Dendritic cell treated with granulocyte-macrophage colony-stimulating factor and Interleukin-4, amounts not matched to agents 40 ng/mL and 50 ng/mL, for 4 days (primary cell): ENCODE measurements at regions not wholly inside any gene's neighbourhood (a gene's known extent, or its start where the extent isn't known, plus 50 kb on each side); places are given as distances from the start of the nearest gene placed in this dataset.

Experiments used
- H3K27ac Mint-ChIP-seq: one replicate; pipeline ENCODE4 v1.8.0; 2022; ENCODE audit warnings: mild to moderate bottlenecking, mixed read lengths
- H3K27me3 Mint-ChIP-seq: one replicate; pipeline ENCODE4 v1.8.0; 2022; ENCODE audit warnings: mild to moderate bottlenecking, mixed read lengths
- H3K36me3 Mint-ChIP-seq: one replicate; pipeline ENCODE4 v1.8.0; 2022; ENCODE audit warnings: low read depth, mixed read lengths
- H3K4me1 Mint-ChIP-seq: one replicate; pipeline ENCODE4 v1.8.0; 2022; ENCODE audit warnings: low read depth, mixed read lengths
- H3K4me3 Mint-ChIP-seq: one replicate; pipeline ENCODE4 v1.8.0; 2022; ENCODE audit warnings: mild to moderate bottlenecking, moderate library complexity, mixed read lengths
- H3K9me3 Mint-ChIP-seq: one replicate; pipeline ENCODE4 v1.8.0; 2022; ENCODE audit warnings: mixed read lengths
- intact Hi-C: fragments of 100-400 bp; cut with micrococcal nuclease; formaldehyde crosslinking; loops from one replicate; pipeline ENCODE4 v1.15.0; 2022

DNA sequence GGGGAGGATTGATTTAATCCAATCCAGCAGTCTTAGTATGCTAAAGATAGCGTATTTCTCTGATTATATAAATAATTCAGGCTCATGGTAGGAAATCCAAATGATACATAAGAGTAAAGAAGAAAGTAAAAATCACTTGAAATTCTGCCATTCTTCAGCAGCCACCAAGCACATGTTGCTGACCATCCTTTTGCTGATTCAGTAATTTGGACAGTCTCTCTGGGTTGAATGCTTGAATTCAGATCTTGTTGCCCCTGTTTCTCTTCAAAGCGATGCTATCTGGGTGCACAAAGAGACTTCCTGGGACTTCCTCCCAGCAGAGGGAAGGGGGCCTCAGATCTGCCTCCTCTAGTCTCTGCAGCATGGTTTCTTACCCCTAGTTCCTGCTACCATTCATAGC, 609.1 kb downstream of the UTRN start:
- intact Hi-C loops: no loop called here
- no peak overlapping the region for H3K4me3 Mint-ChIP-seq
- H3K36me3 Mint-ChIP-seq: no peaks in the 10 kb centered on the region
- no peaks in the 10 kb centered on the region for H3K9me3 Mint-ChIP-seq
- H3K4me1 Mint-ChIP-seq: no peaks in the 10 kb centered on the region
- H3K27me3 Mint-ChIP-seq: no peaks in the 10 kb centered on the region
- H3K27ac Mint-ChIP-seq: no peak overlapping the region

DNA sequence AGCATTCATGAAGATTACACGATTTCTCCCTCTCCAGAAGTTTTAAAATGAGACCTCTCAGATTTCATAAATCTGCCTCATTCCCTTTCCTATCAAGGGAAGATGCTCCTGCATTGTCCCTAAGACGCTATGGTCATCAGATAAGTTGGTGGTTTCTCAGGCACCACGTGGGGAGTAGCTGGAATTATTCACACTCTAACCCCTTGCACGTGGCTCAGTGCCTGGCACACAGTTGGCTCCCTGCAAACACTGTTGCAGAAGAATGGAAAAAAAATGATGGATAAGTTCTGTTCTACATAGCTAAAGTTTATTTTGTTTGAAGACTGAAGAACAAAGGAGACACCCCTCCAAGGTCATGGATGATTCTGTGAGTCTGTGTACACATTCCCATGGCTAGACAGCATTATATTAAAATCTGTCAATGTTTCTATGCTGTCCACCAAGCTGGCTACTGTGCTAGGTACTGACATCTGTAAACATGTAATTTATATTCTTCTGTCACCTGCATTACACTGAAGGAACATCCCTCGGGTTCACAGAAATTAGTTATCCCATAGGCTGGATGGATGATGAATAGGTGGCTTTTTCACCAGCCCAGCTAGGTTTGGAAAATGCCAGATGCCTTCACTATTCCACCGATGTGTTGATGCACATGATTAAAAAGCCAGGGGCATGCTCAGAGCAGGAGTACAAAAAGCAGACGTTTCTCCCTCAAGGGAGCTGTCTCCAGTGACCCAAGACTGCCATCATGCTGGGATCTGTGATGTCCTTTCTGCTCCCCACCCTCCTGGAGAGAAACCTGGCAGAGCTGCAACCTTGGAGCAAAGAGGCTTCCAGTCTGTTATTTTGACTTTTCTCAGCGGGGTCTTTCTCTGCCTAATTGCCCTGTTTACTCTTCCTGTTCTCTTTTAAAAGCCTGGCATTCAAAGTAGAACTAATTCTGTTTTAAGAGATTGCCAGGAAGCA, 610.5 kb downstream of the UTRN start:
- Mint-ChIP-seq H3K27me3 (no peaks in the 10 kb centered on the region), H3K9me3 (no peaks in the 10 kb centered on the region), H3K27ac (no peak overlapping the region), H3K4me1 (no peaks in the 10 kb centered on the region), H3K4me3 (no peak overlapping the region), H3K36me3 (no peaks in the 10 kb centered on the region)
- intact Hi-C loops: no loop called here

DNA sequence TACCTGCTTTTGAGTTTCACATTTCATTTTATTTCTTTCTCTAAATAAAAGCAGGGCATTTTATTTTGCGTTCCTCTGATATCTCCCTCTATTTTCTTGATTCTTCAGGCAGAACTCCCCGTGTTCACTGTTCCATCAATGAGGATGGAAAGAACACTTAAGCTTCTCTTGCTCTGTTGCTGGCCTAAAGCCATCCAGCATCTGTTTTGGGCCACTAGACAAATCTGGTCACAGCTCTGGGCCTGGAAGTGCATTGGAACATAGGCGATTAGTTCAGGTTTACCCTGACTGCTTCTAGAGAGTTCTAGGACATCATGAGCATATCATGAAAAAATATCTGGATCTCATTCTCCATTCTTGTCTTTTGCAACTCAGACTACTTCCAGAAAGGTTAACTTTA, 611.2 kb downstream of the UTRN start:
- H3K4me3 Mint-ChIP-seq: no peak overlapping the region
- no peaks in the 10 kb centered on the region for H3K9me3 Mint-ChIP-seq
- no peaks in the 10 kb centered on the region for H3K4me1 Mint-ChIP-seq
- H3K27me3 Mint-ChIP-seq: no peaks in the 10 kb centered on the region
- no peak overlapping the region for H3K27ac Mint-ChIP-seq
- intact Hi-C loops: no loop called here
- H3K36me3 Mint-ChIP-seq: no peaks in the 10 kb centered on the region

DNA sequence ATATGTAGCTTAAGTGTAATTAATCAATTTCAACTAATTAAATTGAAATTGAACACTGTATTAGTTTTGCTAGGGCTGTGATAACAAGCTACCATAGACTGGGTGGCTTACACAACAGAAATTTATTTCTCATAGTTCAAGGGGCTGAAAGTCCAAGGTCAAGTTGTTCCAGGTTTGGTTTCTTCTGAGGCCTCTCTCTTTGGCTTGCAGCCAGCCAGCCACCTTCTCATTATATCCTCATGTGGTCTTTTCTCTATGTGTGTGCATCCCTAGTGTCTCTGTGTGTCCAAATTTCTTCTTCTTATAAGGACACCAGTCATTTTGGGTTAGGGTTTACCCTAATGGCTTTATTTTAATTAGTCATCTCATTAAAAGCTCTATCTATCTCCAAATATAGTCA, 611.7 kb downstream of the UTRN start:
- H3K4me1 Mint-ChIP-seq: no peaks in the 10 kb centered on the region
- H3K27me3 Mint-ChIP-seq: no peaks in the 10 kb centered on the region
- H3K9me3 Mint-ChIP-seq: peaks cover 2% of the 10 kb centered on the region
- no peak overlapping the region for H3K4me3 Mint-ChIP-seq
- no peaks in the 10 kb centered on the region for H3K36me3 Mint-ChIP-seq
- no peak overlapping the region for H3K27ac Mint-ChIP-seq
- intact Hi-C loops: no loop called here

DNA sequence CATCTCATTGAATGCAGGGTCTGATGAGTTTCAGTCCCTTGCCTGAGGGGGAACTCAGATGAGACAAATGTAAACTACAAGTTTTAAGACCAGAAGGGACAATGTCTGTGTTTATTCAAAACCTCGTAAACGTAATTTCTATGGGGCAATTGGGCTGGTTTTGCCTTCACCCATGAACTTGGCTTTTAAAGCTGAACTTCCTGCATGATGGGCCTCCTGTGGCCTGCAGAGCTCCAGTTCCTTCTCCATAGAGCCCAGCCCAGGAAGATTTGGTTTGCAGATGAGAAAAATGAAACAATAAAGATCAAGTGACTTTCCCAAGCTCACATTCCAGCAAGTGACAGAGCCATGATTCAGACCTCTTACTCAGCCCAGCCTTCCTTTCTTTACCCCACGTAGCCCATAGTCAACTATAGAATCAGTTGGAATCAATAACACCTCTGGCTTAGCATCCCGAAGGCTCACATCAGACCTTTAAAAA, 612.3 kb downstream of the UTRN start:
- Mint-ChIP-seq H3K27ac (no peak overlapping the region), H3K4me1 (no peaks in the 10 kb centered on the region), H3K36me3 (no peaks in the 10 kb centered on the region), H3K4me3 (no peak overlapping the region), H3K27me3 (no peaks in the 10 kb centered on the region), H3K9me3 (peaks cover 8% of the 10 kb centered on the region)
- intact Hi-C loops: no loop called here

DNA sequence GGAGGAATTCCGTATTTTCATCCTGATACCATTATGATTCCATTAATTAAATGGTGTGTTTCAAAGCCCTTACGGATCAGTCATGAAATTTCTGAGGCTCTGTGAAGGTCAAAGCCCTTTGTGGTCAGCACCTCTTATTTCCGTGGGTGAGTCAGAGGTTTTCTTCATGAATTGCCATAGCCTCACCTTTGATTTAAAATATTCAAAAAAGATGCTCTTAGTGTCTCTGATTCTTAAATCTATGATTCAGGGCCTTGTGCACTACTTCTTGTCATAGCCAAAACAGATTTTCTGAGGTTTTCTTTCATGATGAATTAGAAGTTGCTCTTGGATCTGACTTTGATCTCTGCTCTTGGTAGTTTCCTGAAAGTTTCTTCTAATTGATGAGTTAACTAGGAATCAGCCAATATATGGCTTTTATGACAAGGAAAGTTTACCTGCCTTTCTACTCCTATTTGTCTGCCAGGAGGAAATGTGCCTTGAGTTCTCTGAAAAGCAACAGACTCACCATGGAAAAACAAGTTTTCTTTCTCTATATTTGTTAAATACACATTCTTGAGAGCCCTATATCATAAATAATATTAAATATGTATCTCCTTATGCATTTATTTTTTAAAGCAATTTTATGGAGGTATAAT, 613.0 kb downstream of the UTRN start:
- no peaks in the 10 kb centered on the region for H3K4me1 Mint-ChIP-seq
- no peaks in the 10 kb centered on the region for H3K27me3 Mint-ChIP-seq

DNA sequence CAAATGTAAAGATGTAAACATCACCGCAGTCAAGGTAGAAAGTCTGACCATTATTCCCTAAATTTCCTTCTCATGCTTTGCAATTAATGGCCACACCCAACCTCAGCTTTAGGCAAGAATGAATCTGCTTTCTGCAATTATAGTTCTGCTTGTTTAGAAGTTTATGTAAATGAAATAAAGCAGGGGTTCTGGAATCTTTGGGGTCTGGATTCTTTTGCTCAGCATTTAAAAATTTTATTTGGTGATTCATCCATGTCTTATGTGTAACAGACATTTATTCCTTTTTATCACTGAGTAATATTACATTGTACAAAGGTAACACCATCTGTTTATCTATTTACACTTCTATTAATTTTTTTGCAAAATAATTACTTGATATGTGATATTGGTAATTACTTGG, 613.6 kb downstream of the UTRN start:
- no peaks in the 10 kb centered on the region for H3K27me3 Mint-ChIP-seq
- H3K36me3 Mint-ChIP-seq: no peaks in the 10 kb centered on the region
- H3K4me3 Mint-ChIP-seq: no peak overlapping the region
- H3K27ac Mint-ChIP-seq: no peak overlapping the region
- peaks cover 19% of the 10 kb centered on the region for H3K9me3 Mint-ChIP-seq
- intact Hi-C loops: no loop called here
- no peaks in the 10 kb centered on the region for H3K4me1 Mint-ChIP-seq

More for the DNA sequence above, 613.0 kb downstream of the UTRN start:
- H3K4me3 Mint-ChIP-seq: no peak overlapping the region
- H3K36me3 Mint-ChIP-seq: no peaks in the 10 kb centered on the region
- no peak overlapping the region for H3K27ac Mint-ChIP-seq
- H3K9me3 Mint-ChIP-seq: peaks cover 15% of the 10 kb centered on the region
- intact Hi-C loops: no loop called here

DNA sequence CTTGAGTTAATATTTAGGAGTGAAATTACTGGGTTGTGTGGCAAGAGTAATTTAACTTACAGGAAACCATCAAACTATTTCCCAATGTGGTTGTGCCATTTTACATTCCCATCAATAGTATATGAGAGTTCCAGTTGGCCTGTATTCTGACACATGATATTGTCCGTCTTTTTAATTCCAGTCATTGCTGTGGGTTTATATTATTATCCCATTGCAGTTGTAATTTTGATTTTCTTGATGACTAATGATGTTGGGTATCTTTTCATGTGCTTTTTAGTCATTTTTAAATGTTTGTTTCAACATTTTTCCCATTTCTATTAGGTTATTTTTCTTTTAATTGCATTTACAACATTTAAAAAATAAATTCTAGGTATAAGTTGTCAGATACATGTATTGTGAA, 614.0 kb downstream of the UTRN start:
- H3K4me1 Mint-ChIP-seq: no peaks in the 10 kb centered on the region
- H3K4me3 Mint-ChIP-seq: no peak overlapping the region
- H3K27me3 Mint-ChIP-seq: no peaks in the 10 kb centered on the region
- no peaks in the 10 kb centered on the region for H3K36me3 Mint-ChIP-seq
- peaks cover 19% of the 10 kb centered on the region for H3K9me3 Mint-ChIP-seq
- intact Hi-C loops: no loop called here
- H3K27ac Mint-ChIP-seq: no peak overlapping the region

DNA sequence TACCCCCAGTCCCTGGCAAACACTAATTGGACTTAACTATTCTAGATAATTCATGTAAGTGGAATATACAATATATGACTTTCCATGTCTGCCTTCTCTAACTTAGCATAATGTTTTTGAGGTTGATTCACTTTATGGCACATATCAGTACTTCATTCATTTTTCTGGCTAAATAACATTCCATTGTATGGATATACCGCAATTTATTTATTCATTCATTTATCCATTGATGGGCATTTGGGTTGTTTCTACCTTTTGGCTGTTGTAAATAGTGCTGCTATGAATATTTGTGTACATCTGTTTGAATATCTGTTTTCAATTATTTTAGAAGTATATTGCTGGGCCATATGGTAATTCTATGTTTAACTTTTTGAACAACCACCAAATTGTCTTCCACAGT, 616.3 kb downstream of the UTRN start:
- Mint-ChIP-seq H3K27ac (no peak overlapping the region), H3K27me3 (no peaks in the 10 kb centered on the region), H3K4me1 (no peaks in the 10 kb centered on the region), H3K4me3 (no peak overlapping the region), H3K36me3 (no peaks in the 10 kb centered on the region), H3K9me3 (peaks cover 19% of the 10 kb centered on the region)
- intact Hi-C loops: no loop called here

DNA sequence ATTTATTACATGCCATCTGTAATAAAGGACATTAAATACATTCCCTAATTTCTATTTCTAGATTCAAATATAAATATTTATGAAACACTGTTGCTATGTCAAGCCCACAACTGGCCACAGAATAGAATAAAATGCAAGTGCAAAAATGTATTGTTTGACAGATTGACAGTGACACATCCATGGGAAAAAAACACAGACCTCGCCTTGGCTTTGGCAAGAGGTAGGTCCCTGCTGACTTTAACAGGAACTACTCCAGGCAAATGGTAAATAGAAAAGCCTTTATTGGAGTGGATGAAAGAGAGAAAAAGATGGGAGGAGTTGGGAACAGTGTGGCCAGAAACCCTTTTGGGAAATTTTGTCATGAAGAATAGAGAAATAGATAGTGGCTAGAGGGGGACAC, 622.9 kb downstream of the UTRN start:
- Mint-ChIP-seq H3K9me3 (peaks cover 6% of the 10 kb centered on the region), H3K36me3 (no peaks in the 10 kb centered on the region), H3K4me3 (no peak overlapping the region), H3K4me1 (no peaks in the 10 kb centered on the region), H3K27ac (no peak overlapping the region), H3K27me3 (no peaks in the 10 kb centered on the region)
- intact Hi-C loops: no loop called here

DNA sequence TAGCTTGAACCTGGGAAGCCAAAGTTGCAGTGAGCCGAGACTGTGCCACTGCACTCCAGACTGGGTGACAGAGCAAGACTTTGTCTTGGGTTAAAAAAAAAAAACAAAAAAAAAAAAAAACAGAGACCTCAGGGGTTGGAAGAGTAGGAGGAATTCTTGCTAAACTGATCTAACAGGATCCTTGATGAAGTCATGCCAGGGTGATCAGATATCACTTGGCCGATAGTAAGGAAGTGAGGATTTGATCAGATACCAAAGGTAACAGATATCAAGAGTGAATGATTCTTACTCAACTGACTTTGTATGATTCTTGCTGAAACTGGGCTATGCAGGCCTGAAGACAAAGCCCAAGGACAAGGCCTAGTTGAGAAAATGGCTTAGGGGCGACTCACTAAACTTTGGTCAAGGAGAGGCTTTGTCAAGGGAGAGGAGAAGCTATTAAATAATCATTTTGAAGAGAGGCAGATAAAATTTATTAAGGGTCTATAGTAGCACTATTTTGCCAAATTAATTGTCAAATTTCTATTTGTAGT, 624.7 kb downstream of the UTRN start:
- Mint-ChIP-seq H3K4me3 (no peak overlapping the region), H3K27ac (no peak overlapping the region), H3K27me3 (no peaks in the 10 kb centered on the region)

DNA sequence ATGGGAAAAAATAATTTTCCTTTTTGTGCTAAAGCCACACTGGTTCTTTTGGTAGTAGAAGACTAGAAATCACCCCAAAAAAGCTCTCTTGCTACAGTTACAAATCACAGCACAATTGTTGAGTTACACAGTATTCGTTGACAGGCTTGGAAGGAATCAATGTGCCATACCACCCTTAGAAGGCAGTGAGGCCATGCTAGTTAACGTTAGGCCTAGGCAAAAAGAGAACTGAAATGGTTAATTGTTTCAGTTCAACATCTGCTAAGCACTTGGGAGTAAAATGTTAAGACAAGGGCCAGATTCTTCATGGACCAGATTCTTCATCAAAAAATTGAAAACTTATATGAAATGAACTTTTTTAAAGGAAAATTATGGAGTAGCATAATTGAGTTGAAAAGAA, 626.2 kb downstream of the UTRN start:
- Mint-ChIP-seq H3K4me1 (no peaks in the 10 kb centered on the region), H3K36me3 (no peaks in the 10 kb centered on the region), H3K4me3 (no peak overlapping the region), H3K27me3 (no peaks in the 10 kb centered on the region), H3K27ac (no peak overlapping the region), H3K9me3 (no peaks in the 10 kb centered on the region)
- intact Hi-C loops: no loop called here

More for the DNA sequence above, 624.7 kb downstream of the UTRN start:
- H3K36me3 Mint-ChIP-seq: no peaks in the 10 kb centered on the region
- intact Hi-C loops: no loop called here
- no peaks in the 10 kb centered on the region for H3K9me3 Mint-ChIP-seq
- H3K4me1 Mint-ChIP-seq: no peaks in the 10 kb centered on the region

DNA sequence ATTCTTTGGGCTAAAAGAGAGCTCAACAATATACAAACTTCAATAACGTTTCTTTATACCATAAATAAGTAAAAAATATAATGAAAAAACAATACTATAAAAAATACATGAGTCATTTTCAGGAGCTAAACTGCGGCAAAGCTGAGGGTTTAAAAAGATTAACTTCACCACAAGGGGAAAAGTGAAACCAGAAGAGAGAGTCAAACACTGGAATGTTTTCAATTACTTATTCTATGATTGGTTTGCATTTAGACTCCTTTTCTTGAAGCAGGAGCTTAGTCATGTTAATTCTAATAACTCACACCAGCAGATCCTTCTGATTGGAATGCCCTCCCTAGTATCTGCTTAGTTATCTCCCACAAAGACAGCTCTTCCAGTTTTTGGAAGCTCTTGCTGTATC, 627.3 kb downstream of the UTRN start:
- Mint-ChIP-seq H3K27ac (no peak overlapping the region), H3K4me1 (no peaks in the 10 kb centered on the region), H3K4me3 (no peak overlapping the region), H3K9me3 (no peaks in the 10 kb centered on the region), H3K36me3 (no peaks in the 10 kb centered on the region), H3K27me3 (no peaks in the 10 kb centered on the region)
- intact Hi-C loops: no loop called here

DNA sequence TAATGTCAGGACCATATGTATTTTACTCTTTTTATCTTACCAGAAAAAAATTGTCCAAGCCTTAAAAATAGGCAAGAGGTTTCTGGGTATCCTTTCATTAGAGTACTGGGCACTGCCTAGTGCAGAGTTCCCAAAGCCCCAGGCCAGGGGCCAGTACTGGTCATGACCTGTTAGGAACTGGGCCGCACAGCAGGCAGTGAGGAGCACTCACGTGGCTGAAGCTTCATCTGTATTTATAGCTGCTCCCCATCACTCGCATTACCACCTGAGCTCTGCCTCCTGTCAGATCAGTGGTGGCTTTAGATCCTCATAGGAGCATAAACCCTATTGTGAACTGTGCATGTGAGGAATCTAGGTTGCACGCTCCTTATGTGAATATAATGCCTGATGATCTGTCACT, 632.9 kb downstream of the UTRN start:
- Mint-ChIP-seq H3K27ac (no peak overlapping the region), H3K4me3 (no peak overlapping the region)

More for the DNA sequence above, 632.9 kb downstream of the UTRN start:
- intact Hi-C loops: no loop called here
- H3K27me3 Mint-ChIP-seq: no peaks in the 10 kb centered on the region
- peaks cover 8% of the 10 kb centered on the region for H3K4me1 Mint-ChIP-seq
- no peaks in the 10 kb centered on the region for H3K36me3 Mint-ChIP-seq
- no peaks in the 10 kb centered on the region for H3K9me3 Mint-ChIP-seq
